ENCODE measurements at regions not wholly inside any gene's neighbourhood (a gene's known extent, or its start where the extent isn't known, plus 50 kb on each side); places are given as distances from the start of the nearest gene placed in this dataset.
"Not testable (repeated sequence)": the region's sequence is repeated elsewhere in the genome, so short reads cannot be mapped to it uniquely, and the experiment has no call there.

GRCh38 chr16:66204756-66205155 lies 161.7 kb upstream of the CDH5 start:
- no peak for DNase-seq

GRCh38 chr16:66203476-66203875 lies 163.0 kb upstream of the CDH5 start:
- DNase-seq = no peak

- no peak for DNase-seq
These were observed 167.3 kb upstream of the CDH5 start for GRCh38 chr16:66199189-66199588.

GRCh38 chr16:66198641-66199040 lies 167.8 kb upstream of the CDH5 start:
- DNase-seq = no peak

GRCh38 chr16:66197668-66198278 lies 168.7 kb upstream of the CDH5 start:
- peak; percentile 73 for DNase-seq

- DNase-seq = no peak
These were observed 169.7 kb upstream of the CDH5 start for GRCh38 chr16:66196770-66197169.

- no peak for DNase-seq
These were observed 171.6 kb upstream of the CDH5 start for GRCh38 chr16:66194866-66195265.

- DNase-seq = no peak
These were observed 172.8 kb upstream of the CDH5 start for GRCh38 chr16:66193543-66194229.

GRCh38 chr16:66190411-66190810 lies 176.1 kb upstream of the CDH5 start:
- DNase-seq = no peak

GRCh38 chr16:66189951-66190350 lies 176.5 kb upstream of the CDH5 start:
- DNase-seq = no peak

- no peak for DNase-seq
These were observed 177.4 kb upstream of the CDH5 start for GRCh38 chr16:66188917-66189725.

- no peak for DNase-seq
These were observed 180.2 kb upstream of the CDH5 start for GRCh38 chr16:66186251-66186785.

GRCh38 chr16:66182592-66182991 lies 183.9 kb upstream of the CDH5 start:
- DNase-seq = no peak

GRCh38 chr16:66176731-66177130 lies 189.8 kb upstream of the CDH5 start:
- no peak for DNase-seq

- DNase-seq = no peak
These were observed 190.4 kb upstream of the CDH5 start for GRCh38 chr16:66176111-66176510.

- DNase-seq = peak; percentile 83
These were observed 190.9 kb upstream of the CDH5 start for GRCh38 chr16:66175636-66176035.

- no peak for DNase-seq
These were observed 191.4 kb upstream of the CDH5 start for GRCh38 chr16:66175058-66175457.

GRCh38 chr16:66173796-66174195 lies 192.7 kb upstream of the CDH5 start:
- not testable (repeated sequence) for DNase-seq

- DNase-seq = not testable (repeated sequence)
These were observed 193.3 kb upstream of the CDH5 start for GRCh38 chr16:66173181-66173580.

- DNase-seq = no peak
These were observed 194.0 kb upstream of the CDH5 start for GRCh38 chr16:66172463-66172862.

- no peak for DNase-seq
These were observed 194.9 kb upstream of the CDH5 start for GRCh38 chr16:66171578-66171977.

- no peak for DNase-seq
These were observed 195.5 kb upstream of the CDH5 start for GRCh38 chr16:66170989-66171388.

GRCh38 chr16:66169817-66170216 lies 196.7 kb upstream of the CDH5 start:
- no peak for DNase-seq

GRCh38 chr16:66168777-66169176 lies 197.7 kb upstream of the CDH5 start:
- no peak for DNase-seq
